Gastroesophageal sphincter (tissue), 3 donors: ENCODE measurements at regions not wholly inside any gene's neighbourhood (a gene's known extent, or its start where the extent isn't known, plus 50 kb on each side); places are given as distances from the start of the nearest gene placed in this dataset.

ENCODE experiments used
- CTCF ChIP-seq, 4 experiments: fragments of 200-600 bp in 2 of 4; fragments of 450-650 bp in 2 of 4; sonication (generic) in 1 of 4; IDR thresholded peaks; one replicate each; pipeline ENCODE4 v1.5.1; 2017 to 2019; ENCODE audit warnings: antibody characterized with exemption in 4 of 4, mild to moderate bottlenecking in 2 of 4, moderate library complexity in 2 of 4
- EP300 ChIP-seq: sonication (generic); formaldehyde crosslinking; IDR thresholded peaks from one replicate; pipeline ENCODE4 v1.6.1; 2017; ENCODE audit warnings: antibody characterized with exemption, mild to moderate bottlenecking
- POLR2A ChIP-seq, 2 donors: fragments of 450-650 bp; IDR thresholded peaks; one replicate each; pipeline ENCODE4 v1.6.1; 2017; ENCODE audit warnings: antibody characterized with exemption in 2 of 2, mild to moderate bottlenecking in 2 of 2, moderate library complexity in 1 of 2
- POLR2AphosphoS5 ChIP-seq: sonication (generic); formaldehyde crosslinking; IDR thresholded peaks from one replicate; pipeline ENCODE4 v1.6.1; 2017; ENCODE audit warnings: antibody characterized with exemption

GRCh38 chr2:188682838-188683237, 291.3 kb upstream of the COL3A1 start:
- TF ChIP-seq POLR2A (IDR thresholded peaks at IDR 0.05): no peak
- no peak for TF ChIP-seq CTCF (IDR thresholded peaks at IDR 0.05)
- TF ChIP-seq POLR2AphosphoS5: no peak
- TF ChIP-seq EP300: no peak
